Ishikawa (cell line): ENCODE measurements at regions not wholly inside any gene's neighbourhood (a gene's known extent, or its start where the extent isn't known, plus 50 kb on each side); places are given as distances from the start of the nearest gene placed in this dataset.

Experiments used
- CREB1 ChIP-seq: IDR thresholded peaks from 2 replicates; pipeline ENCODE4 v1.6.1; 2012; ENCODE audit warnings: low read depth
- EGR1 ChIP-seq: IDR thresholded peaks from 2 replicates; pipeline ENCODE4 v1.6.1; 2012
- EP300 ChIP-seq: IDR thresholded peaks from 2 replicates; pipeline ENCODE4 v1.6.1; 2012; ENCODE audit warnings: borderline replicate concordance
- FOXM1 ChIP-seq: IDR thresholded peaks from 2 replicates; pipeline ENCODE4 v1.6.1; 2012; ENCODE audit warnings: low read depth, borderline replicate concordance
- MAX ChIP-seq: IDR thresholded peaks from 2 replicates; pipeline ENCODE4 v1.6.1; 2012
- NFIC ChIP-seq: IDR thresholded peaks from 2 replicates; pipeline ENCODE4 v1.6.1; 2012
- RAD21 ChIP-seq: IDR thresholded peaks from 2 replicates; pipeline ENCODE4 v1.6.1; 2012; ENCODE audit warnings: low read depth
- REST ChIP-seq: IDR thresholded peaks from 2 replicates; pipeline ENCODE4 v1.6.1; 2012; ENCODE audit warnings: low read depth, mild to moderate bottlenecking
- TAF1 ChIP-seq: IDR thresholded peaks from 2 replicates; pipeline ENCODE4 v1.6.1; 2012; ENCODE audit warnings: low read depth, mild to moderate bottlenecking
- TEAD4 ChIP-seq: IDR thresholded peaks from 2 replicates; pipeline ENCODE4 v1.6.1; 2012
- USF1 ChIP-seq: IDR thresholded peaks from 2 replicates; pipeline ENCODE4 v1.6.1; 2012
- YY1 ChIP-seq: IDR thresholded peaks from 2 replicates; pipeline ENCODE4 v1.6.1; 2012; ENCODE audit warnings: low read depth

- no peak for TF ChIP-seq YY1
- TF ChIP-seq RAD21 = no peak
- TF ChIP-seq TAF1 = no peak
- TF ChIP-seq FOXM1 = no peak
- no peak for TF ChIP-seq TEAD4
- TF ChIP-seq EGR1 = no peak
- TF ChIP-seq REST = no peak
- no peak for TF ChIP-seq MAX
- TF ChIP-seq USF1 = no peak
- TF ChIP-seq CREB1 = no peak
- TF ChIP-seq EP300 = no peak
- no peak for TF ChIP-seq NFIC
Observed at GRCh38 chr11:112538534-112539280, 278.0 kb upstream of the PLET1 start.
